Lower lobe of right lung (tissue), 2 donors: ENCODE measurements at regions not wholly inside any gene's neighbourhood (a gene's known extent, or its start where the extent isn't known, plus 50 kb on each side); places are given as distances from the start of the nearest gene placed in this dataset.
"Not testable (repeated sequence)": the region's sequence is repeated elsewhere in the genome, so short reads cannot be mapped to it uniquely, and the experiment has no call there.

Experiments
- ATAC-seq, 2 donors: fragments of 200-7000 bp; cut with Tn5 transposase; one replicate each; pipeline ENCODE4 v1.9.1; 2020 to 2022; ENCODE audit warnings: mild to moderate bottlenecking in 2 of 2, moderate library complexity in 2 of 2
- DNase-seq: peaks from one replicate; pipeline ENCODE4 v3.0.0-alpha.2; 2020
- H3K27ac ChIP-seq: fragments of 200-600 bp; one replicate; pipeline ENCODE4 v1.8.0; 2022
- H3K27me3 ChIP-seq: fragments of 200-600 bp; one replicate; pipeline ENCODE4 v1.8.0; 2022; ENCODE audit warnings: low read depth
- H3K36me3 ChIP-seq: fragments of 200-600 bp; one replicate; pipeline ENCODE4 v1.8.0; 2022; ENCODE audit warnings: mild to moderate bottlenecking
- H3K4me1 ChIP-seq: fragments of 200-600 bp; one replicate; pipeline ENCODE4 v1.8.0; 2022
- H3K4me3 ChIP-seq: fragments of 200-600 bp; one replicate; pipeline ENCODE4 v1.8.0; 2022; ENCODE audit warnings: mild to moderate bottlenecking
- H3K9me3 ChIP-seq: fragments of 200-600 bp; one replicate; pipeline ENCODE4 v1.8.0; 2022
- intact Hi-C: fragments of 100-400 bp; cut with DNase I; formaldehyde crosslinking; loops from one replicate; pipeline ENCODE4 v1.11.0; 2022
- TF ChIP-seq, protein P1 (sequence below): fragments of 200-600 bp; IDR thresholded peaks from one replicate; pipeline ENCODE4 v1.8.0; 2022; ENCODE audit warnings: antibody characterized with exemption, mild to moderate bottlenecking
- donor health status: DM: no; HTN: yes; CAD: no; lungs with severe emphysema.

DNA sequence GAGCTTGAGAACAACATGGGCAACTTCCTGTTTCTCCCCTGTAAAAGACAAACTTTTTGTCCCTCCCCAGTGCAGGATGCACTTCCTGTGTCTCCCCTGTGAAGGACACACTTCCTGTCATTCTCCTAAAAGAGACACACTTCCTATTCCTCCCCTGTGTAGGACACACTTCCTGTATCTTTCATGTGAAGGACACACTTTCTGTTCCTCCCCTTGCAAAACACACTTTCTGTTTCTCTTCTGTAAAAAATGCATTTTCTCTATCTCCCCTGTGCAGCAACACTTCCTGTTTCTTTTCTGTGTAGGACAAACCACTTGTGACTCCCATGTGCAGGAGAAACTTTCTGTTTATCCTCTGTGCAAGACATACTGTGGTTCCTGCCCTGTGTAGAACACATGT, 488.6 kb upstream of the USP9Y start:
- TF ChIP-seq, protein P1, sequence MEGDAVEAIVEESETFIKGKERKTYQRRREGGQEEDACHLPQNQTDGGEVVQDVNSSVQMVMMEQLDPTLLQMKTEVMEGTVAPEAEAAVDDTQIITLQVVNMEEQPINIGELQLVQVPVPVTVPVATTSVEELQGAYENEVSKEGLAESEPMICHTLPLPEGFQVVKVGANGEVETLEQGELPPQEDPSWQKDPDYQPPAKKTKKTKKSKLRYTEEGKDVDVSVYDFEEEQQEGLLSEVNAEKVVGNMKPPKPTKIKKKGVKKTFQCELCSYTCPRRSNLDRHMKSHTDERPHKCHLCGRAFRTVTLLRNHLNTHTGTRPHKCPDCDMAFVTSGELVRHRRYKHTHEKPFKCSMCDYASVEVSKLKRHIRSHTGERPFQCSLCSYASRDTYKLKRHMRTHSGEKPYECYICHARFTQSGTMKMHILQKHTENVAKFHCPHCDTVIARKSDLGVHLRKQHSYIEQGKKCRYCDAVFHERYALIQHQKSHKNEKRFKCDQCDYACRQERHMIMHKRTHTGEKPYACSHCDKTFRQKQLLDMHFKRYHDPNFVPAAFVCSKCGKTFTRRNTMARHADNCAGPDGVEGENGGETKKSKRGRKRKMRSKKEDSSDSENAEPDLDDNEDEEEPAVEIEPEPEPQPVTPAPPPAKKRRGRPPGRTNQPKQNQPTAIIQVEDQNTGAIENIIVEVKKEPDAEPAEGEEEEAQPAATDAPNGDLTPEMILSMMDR: no peak
- H3K4me1 ChIP-seq: no peaks in the 10 kb centered on the region
- no peaks in the 10 kb centered on the region for H3K9me3 ChIP-seq
- ATAC-seq (no peak), DNase-seq (no peak)
- no peaks in the 10 kb centered on the region for H3K36me3 ChIP-seq
- no peaks in the 10 kb centered on the region for H3K27me3 ChIP-seq
- no peak overlapping the region for H3K4me3 ChIP-seq
- H3K27ac ChIP-seq: no peak overlapping the region
- intact Hi-C loops: no loop called here

DNA sequence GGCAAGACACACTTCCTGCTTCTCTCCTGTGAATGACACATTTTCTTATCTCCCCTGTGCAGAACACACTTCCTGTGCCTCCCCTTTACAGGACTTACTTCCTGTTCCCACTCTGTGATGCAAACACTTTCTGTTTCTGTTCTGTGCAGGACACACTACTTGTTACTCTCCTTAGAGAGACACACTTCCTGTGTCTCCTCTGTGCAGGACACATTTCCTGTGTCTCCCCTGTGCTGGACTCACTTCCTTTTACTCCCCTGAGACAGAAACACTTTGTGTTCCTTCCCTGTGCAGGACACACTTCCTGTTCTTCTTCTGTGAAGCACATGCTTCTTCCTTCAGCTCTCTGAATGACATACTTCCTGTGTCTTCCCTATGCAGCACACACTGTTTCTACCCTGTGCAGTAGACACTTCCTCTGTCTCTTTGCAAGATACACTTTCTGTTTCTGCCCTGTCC, 485.4 kb upstream of the USP9Y start:
- no peak for ATAC-seq
- no peak overlapping the region for H3K27ac ChIP-seq
- no peaks in the 10 kb centered on the region for H3K36me3 ChIP-seq
- no peaks in the 10 kb centered on the region for H3K9me3 ChIP-seq
- DNase-seq: no peak
- TF ChIP-seq, protein P1: no peak
- H3K27me3 ChIP-seq: no peaks in the 10 kb centered on the region
- intact Hi-C loops: no loop called here
- H3K4me3 ChIP-seq: no peak overlapping the region
- no peaks in the 10 kb centered on the region for H3K4me1 ChIP-seq

DNA sequence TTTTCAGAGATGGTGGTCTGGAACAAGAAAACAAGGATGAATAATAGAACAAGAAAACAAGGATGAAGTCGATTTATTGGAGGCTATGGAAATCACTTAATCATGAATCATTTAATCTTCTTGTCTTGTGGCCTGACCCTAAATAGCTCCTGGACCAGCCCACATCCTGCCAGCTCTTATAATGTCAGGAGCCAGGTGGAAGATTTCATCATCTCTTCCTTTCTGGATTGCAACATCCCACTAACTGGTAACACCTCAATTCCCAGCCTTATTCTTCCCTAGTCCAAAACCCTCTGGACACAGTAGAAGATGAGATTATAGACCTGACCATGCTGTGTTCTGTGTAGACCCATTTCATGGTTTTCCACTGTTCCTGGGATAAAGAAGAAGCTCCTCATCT, 470.1 kb upstream of the USP9Y start:
- H3K9me3 ChIP-seq: no peaks in the 10 kb centered on the region
- no peak overlapping the region for H3K27ac ChIP-seq

DNA sequence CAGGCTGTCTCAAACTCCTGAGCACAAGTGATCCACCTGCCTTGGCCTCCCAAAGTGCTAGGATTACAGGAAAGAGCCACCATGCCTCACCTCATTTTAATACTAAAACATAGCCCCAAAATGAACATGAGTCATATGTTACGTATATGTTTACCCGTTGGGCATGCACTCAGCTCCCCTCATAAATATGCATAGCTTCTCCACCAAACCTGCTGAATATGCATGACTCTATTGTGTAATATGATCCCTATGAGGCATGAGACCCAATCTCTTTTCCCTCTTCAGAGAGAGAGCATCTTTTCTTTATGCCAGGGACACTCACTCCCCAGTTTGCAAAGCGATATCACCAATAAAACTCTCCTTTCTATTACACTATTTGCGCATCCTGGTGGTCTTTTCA, 464.6 kb upstream of the USP9Y start:
- Histone ChIP-seq H3K27me3 (no peaks in the 10 kb centered on the region), H3K9me3 (no peaks in the 10 kb centered on the region), H3K27ac (no peak overlapping the region), H3K4me1 (no peaks in the 10 kb centered on the region), H3K36me3 (no peaks in the 10 kb centered on the region), H3K4me3 (no peak overlapping the region)
- intact Hi-C loops: no loop called here
- TF ChIP-seq, protein P1: no peak
- DNase-seq (no peak), ATAC-seq (no peak)

More for the DNA sequence above, 470.1 kb upstream of the USP9Y start:
- intact Hi-C loops: no loop called here
- TF ChIP-seq, protein P1: no peak
- no peak overlapping the region for H3K4me3 ChIP-seq
- ATAC-seq (no peak), DNase-seq (no peak)
- no peaks in the 10 kb centered on the region for H3K4me1 ChIP-seq
- H3K36me3 ChIP-seq: no peaks in the 10 kb centered on the region
- H3K27me3 ChIP-seq: no peaks in the 10 kb centered on the region

DNA sequence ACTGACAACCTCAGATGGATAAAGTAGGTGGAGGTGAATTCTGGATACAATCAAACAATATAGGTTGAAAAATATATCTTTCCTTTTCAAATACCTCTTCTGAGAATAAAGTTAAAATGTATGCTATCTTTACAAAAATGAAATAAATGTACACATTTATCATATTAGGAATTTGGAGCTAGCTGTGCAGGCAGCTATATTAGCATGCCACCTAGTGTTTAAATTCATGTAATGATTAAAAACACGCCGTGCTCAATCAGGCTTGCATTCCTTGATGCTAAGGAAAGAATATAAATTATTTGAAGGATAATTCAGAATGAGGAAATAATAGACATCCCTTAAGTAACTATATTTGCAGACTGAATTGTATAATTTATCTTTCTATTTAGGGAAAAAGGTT, 460.7 kb upstream of the USP9Y start:
- ATAC-seq, intact Hi-C loops, H3K9me3 ChIP-seq: not testable (repeated sequence)

DNA sequence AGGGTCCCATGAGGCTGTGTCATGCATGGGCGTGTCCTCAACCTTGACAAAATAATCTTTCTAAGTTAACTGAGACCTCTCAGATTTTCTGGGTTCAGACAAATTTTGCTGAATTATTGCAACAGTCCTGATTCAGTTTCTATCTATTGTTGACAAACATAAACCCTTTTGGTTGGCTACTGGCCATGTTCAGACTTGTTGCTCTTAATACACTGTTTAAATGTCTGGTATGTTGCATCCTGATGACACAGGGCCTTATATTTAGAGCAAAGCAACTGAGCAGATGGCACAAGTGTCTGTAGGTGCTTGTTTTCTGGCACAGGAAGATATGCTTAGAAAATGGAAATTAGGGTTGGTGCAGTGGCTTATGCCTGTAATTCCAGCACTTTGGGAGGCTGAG, 456.9 kb upstream of the USP9Y start:
- TF ChIP-seq, protein P1: no peak

More for the DNA sequence above, 460.7 kb upstream of the USP9Y start:
- not testable (repeated sequence) for DNase-seq, H3K27ac ChIP-seq, H3K4me1 ChIP-seq, H3K36me3 ChIP-seq, H3K27me3 ChIP-seq, H3K4me3 ChIP-seq

More for the DNA sequence above, 456.9 kb upstream of the USP9Y start:
- no peaks in the 10 kb centered on the region for H3K36me3 ChIP-seq
- DNase-seq (no peak), ATAC-seq (no peak)
- H3K27me3 ChIP-seq: no peaks in the 10 kb centered on the region
- no peak overlapping the region for H3K27ac ChIP-seq
- intact Hi-C loops: no loop called here
- H3K9me3 ChIP-seq: no peaks in the 10 kb centered on the region
- no peaks in the 10 kb centered on the region for H3K4me1 ChIP-seq
- H3K4me3 ChIP-seq: no peak overlapping the region
